Activated CD8-positive, alpha-beta memory T cell treated with anti-CD3 and anti-CD28 coated beads, Interleukin-2, amount 50 U/mL, for 48 hours (primary cell): ENCODE measurements at regions not wholly inside any gene's neighbourhood (a gene's known extent, or its start where the extent isn't known, plus 50 kb on each side); places are given as distances from the start of the nearest gene placed in this dataset.

Experiments
- DNase-seq: peaks from one replicate; pipeline ENCODE4 v3.0.0-alpha.2; 2020

GRCh38 chr7:16978358-16979244 lies 96.8 kb upstream of the AGR3 start:
- DNase-seq = no peak

- DNase-seq = no peak
These were observed 98.8 kb upstream of the AGR3 start for GRCh38 chr7:16980539-16980938.

GRCh38 chr7:16982640-16983350 lies 101.0 kb upstream of the AGR3 start:
- DNase-seq = no peak

- DNase-seq = no peak
These were observed 102.6 kb upstream of the AGR3 start for GRCh38 chr7:16984375-16984774.

GRCh38 chr7:16985621-16986020 lies 103.8 kb upstream of the AGR3 start:
- DNase-seq = no peak

GRCh38 chr7:16986755-16987154 lies 105.0 kb upstream of the AGR3 start:
- DNase-seq = no peak

- DNase-seq = no peak
These were observed 108.1 kb upstream of the AGR3 start for GRCh38 chr7:16989811-16990413.

- DNase-seq = no peak
These were observed 109.8 kb upstream of the AGR3 start for GRCh38 chr7:16991551-16991950.

- no peak for DNase-seq
These were observed 111.8 kb upstream of the AGR3 start for GRCh38 chr7:16993543-16993942.

GRCh38 chr7:16998481-16999051 lies 116.8 kb upstream of the AGR3 start:
- no peak for DNase-seq

- no peak for DNase-seq
These were observed 117.9 kb upstream of the AGR3 start for GRCh38 chr7:16999541-17000267.

GRCh38 chr7:17005271-17005670 lies 123.5 kb upstream of the AGR3 start:
- no peak for DNase-seq

GRCh38 chr7:17007841-17008240 lies 126.1 kb upstream of the AGR3 start:
- DNase-seq = no peak

- no peak for DNase-seq
These were observed 127.4 kb upstream of the AGR3 start for GRCh38 chr7:17009007-17009719.

- no peak for DNase-seq
These were observed 128.2 kb upstream of the AGR3 start for GRCh38 chr7:17009933-17010332.

GRCh38 chr7:17010637-17011300 lies 129.0 kb upstream of the AGR3 start:
- DNase-seq = no peak

GRCh38 chr7:17013204-17013603 lies 131.4 kb upstream of the AGR3 start:
- no peak for DNase-seq

- DNase-seq = no peak
These were observed 132.9 kb upstream of the AGR3 start for GRCh38 chr7:17014686-17015085.

- DNase-seq = no peak
These were observed 133.8 kb upstream of the AGR3 start for GRCh38 chr7:17015598-17016031.

- no peak for DNase-seq
These were observed 134.7 kb upstream of the AGR3 start for GRCh38 chr7:17016402-17017010.

- DNase-seq = no peak
These were observed 137.3 kb upstream of the AGR3 start for GRCh38 chr7:17019106-17019505.
